ENCODE measurements at regions not wholly inside any gene's neighbourhood (a gene's known extent, or its start where the extent isn't known, plus 50 kb on each side); places are given as distances from the start of the nearest gene placed in this dataset.

- TF ChIP-seq EZH2 (IDR thresholded peaks at IDR 0.05; ENCODE audit: low read depth) (no peak), CTCF (conservative IDR thresholded peaks at IDR 0.05) (no peak)
- Histone ChIP-seq H3K4me3 (no peak overlapping the region), H3K27me3 (ENCODE audit: insufficient read depth, low read depth) (no peaks in the 10 kb centered on the region), H3K4me2 (no peak overlapping the region), H3F3A (ENCODE audit: insufficient read depth, low read depth) (no peaks in the 10 kb centered on the region), H3K36me3 (ENCODE audit: low read depth) (no peaks in the 10 kb centered on the region), H2AFZ (no peak overlapping the region), H3K9me3 (ENCODE audit: insufficient read depth, low read depth) (no peaks in the 10 kb centered on the region), H3K27ac (no peak overlapping the region), H3K79me2 (ENCODE audit: low read depth) (no peaks in the 10 kb centered on the region), H4K20me1 (ENCODE audit: insufficient read depth) (no peaks in the 10 kb centered on the region), H3K4me1 (replicated peaks; ENCODE audit: insufficient read depth) (no peaks in the 10 kb centered on the region), H3K9me2 (ENCODE audit: insufficient read depth) (no peaks in the 10 kb centered on the region)
- intact Hi-C loops (cut with micrococcal nuclease; ENCODE audit: unreplicated experiment) = no loop called here
- ChIA-PET CTCF (no interaction called here), POLR2A (ENCODE audit: unreplicated experiment) (no interaction called here)
- no TSS peak for BruUV-seq (replicated peaks)
- no peak for DNase-seq
Measured at GRCh38 chr10:31140716-31141115, 109.1 kb upstream of the ZNF438 start.

DNA sequence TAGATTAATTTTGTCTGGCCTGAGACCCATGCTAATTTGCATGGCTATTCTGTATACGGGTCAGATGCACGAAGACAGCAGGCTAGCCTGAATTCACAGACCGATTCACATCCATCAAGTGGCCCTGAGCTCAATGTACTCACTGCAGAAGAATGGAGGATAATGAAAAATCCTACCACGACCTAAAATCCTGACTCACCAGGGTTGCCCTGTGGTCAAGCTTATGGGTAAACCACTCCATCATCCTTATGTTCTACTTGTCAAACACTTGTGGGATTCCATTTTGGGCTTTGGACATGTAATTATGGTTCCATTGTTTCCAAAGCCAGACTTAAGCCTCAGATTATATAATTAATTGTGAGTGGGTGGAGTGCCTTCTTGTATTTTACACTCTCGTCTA lies 110.4 kb upstream of the ZNF438 start:
- no peaks in the 10 kb centered on the region for H3K27me3 ChIP-seq (ENCODE audit: insufficient read depth, low read depth)
- DNase-seq = peak in 1 of 2 experiments; percentile 39

DNA sequence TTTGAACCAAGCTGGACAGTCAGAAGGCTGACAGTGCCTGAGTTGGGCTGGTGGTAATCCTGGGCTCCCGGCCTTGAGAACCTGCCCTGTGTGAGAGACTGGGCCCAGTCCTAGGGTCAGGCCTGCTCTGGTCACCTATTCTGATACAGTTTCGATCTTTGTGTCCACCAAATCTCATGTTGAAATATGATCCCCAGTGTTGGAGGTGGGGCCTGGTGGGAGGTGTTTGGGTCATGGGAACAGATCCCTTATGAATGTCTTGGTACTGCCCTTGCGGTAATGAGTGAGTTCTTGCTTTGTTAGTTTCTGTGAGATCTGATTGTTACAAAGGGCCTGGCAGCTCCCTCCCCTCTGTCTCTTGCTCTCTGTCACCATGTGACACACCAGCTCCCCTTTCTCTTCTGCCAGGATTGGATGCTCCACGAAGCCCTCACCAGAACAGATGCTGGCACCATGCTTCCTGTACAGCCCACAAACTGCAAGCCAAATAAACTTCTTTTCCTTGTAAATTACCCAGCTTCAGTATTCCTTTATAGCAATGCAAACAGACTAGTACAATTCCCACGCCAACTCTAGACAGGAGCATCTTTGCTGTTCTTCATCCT lies 111.8 kb upstream of the ZNF438 start:
- peaks cover 11% of the 10 kb centered on the region; the same call in 1 of the 2 replicates for H3F3A ChIP-seq (ENCODE audit: insufficient read depth, low read depth)
- no peaks in the 10 kb centered on the region for H3K79me2 ChIP-seq (ENCODE audit: low read depth)
- no peak overlapping the region for H3K4me3 ChIP-seq
- H4K20me1 ChIP-seq (ENCODE audit: insufficient read depth) = no peaks in the 10 kb centered on the region
- no peak for DNase-seq
- H3K27me3 ChIP-seq (ENCODE audit: insufficient read depth, low read depth) = no peaks in the 10 kb centered on the region
- H3K4me1 ChIP-seq (replicated peaks; ENCODE audit: insufficient read depth) = peaks cover 16% of the 10 kb centered on the region
- ChIA-PET CTCF (no interaction called here), POLR2A (ENCODE audit: unreplicated experiment) (no interaction called here)
- intact Hi-C loops (cut with micrococcal nuclease; ENCODE audit: unreplicated experiment) = no loop called here
- no peaks in the 10 kb centered on the region for H3K9me2 ChIP-seq (ENCODE audit: insufficient read depth)
- no peak overlapping the region for H2AFZ ChIP-seq
- TF ChIP-seq EZH2 (IDR thresholded peaks at IDR 0.05; ENCODE audit: low read depth) (no peak), CTCF (conservative IDR thresholded peaks at IDR 0.05) (no peak)
- no TSS peak for BruUV-seq (replicated peaks)
- no peaks in the 10 kb centered on the region for H3K36me3 ChIP-seq (ENCODE audit: low read depth)
- no peak overlapping the region for H3K27ac ChIP-seq
- H3K9me3 ChIP-seq (ENCODE audit: insufficient read depth, low read depth) = no peaks in the 10 kb centered on the region
- H3K4me2 ChIP-seq = no peak overlapping the region

More for the DNA sequence above, 110.4 kb upstream of the ZNF438 start:
- POLR2A ChIA-PET (ENCODE audit: unreplicated experiment) = interaction anchor here (0.7 kb wide), 1 partner anchor 299 kb away, joined by 5 read pairs; no protein-coding TSS in a partner anchor
- no peak overlapping the region for H3K27ac ChIP-seq
- peaks cover 3% of the 10 kb centered on the region; the same call in 1 of the 2 replicates for H3F3A ChIP-seq (ENCODE audit: insufficient read depth, low read depth)
- no peak overlapping the region for H2AFZ ChIP-seq
- H3K9me2 ChIP-seq (ENCODE audit: insufficient read depth) = no peaks in the 10 kb centered on the region
- intact Hi-C loops (cut with micrococcal nuclease; ENCODE audit: unreplicated experiment) = no loop called here
- no peak overlapping the region for H3K4me2 ChIP-seq
- TF ChIP-seq EZH2 (IDR thresholded peaks at IDR 0.05; ENCODE audit: low read depth) (no peak), CTCF (conservative IDR thresholded peaks at IDR 0.05) (no peak)
- CTCF ChIA-PET = no interaction called here
- H3K9me3 ChIP-seq (ENCODE audit: insufficient read depth, low read depth) = no peaks in the 10 kb centered on the region
- peaks cover 8% of the 10 kb centered on the region for H3K4me1 ChIP-seq (replicated peaks; ENCODE audit: insufficient read depth)
- no TSS peak for BruUV-seq (replicated peaks)
- H4K20me1 ChIP-seq (ENCODE audit: insufficient read depth) = no peaks in the 10 kb centered on the region
- no peak overlapping the region for H3K4me3 ChIP-seq
- no peaks in the 10 kb centered on the region for H3K79me2 ChIP-seq (ENCODE audit: low read depth)
- no peaks in the 10 kb centered on the region for H3K36me3 ChIP-seq (ENCODE audit: low read depth)

Measured in PC-9 (cell line).